HG02798 (cell line): ENCODE measurements at regions not wholly inside any gene's neighbourhood (a gene's known extent, or its start where the extent isn't known, plus 50 kb on each side); places are given as distances from the start of the nearest gene placed in this dataset.
"Not testable (repeated sequence)": the region's sequence is repeated elsewhere in the genome, so short reads cannot be mapped to it uniquely, and the experiment has no call there.

Experiments
- ATAC-seq: cut with Tn5 transposase; IDR thresholded peaks from one replicate; pipeline ENCODE4 v1.9.1; 2021; ENCODE audit warnings: mild to moderate bottlenecking; ENCODE audit not compliant: unreplicated experiment, poor library complexity

DNA sequence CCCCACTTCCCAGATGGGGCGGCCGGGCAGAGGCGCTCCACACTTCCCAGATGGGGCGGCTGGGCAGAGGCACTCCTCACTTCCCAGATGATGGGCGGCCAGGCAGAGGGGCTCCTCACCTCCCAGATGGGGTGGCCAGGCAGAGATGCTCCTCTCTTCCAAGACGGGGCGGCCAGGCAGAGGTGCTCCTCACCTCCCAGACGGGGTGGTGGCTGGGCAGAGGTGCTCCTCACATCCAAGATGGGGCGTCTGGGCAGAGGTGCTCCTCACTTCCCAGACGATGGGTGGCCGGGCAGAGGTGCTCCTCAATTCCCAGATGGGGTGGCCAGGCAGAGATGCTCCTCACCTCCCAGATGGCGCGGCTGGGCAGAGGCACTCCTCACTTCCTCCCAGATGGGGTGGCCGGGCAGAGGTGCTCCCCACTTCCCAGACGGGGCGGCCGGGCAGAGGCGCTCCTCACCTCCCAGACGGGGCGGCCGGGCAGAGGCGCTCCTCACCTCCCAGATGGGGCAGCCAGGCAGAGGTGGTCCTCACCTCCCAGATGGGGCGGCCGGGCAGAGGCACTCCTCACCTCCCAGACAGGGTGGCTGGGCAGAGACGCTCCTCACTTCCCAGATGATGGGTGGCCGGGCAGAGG is 275.2 kb downstream of the LIPI start:
- ATAC-seq: not testable (repeated sequence)

DNA sequence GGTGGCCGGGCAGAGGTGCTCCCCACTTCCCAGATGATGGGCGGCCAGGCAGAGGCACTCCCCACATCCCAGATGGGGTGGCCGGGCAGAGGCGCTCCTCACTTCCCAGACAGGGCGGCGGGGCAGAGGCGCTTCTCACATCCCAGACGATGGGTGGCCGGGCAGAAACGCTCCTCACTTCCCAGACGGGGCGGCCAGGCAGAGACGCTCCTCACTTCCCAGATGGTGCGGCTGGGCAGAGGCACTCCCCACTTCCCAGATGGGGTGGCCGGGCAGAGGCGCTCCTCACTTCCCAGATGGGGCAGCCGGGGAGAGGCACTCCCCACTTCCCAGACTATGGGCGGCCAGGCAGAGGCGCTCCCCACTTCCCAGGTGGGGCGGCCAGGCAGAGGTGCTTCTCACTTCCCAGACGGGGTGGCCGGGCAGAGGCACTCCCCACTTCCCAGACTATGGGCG is 275.8 kb downstream of the LIPI start:
- not testable (repeated sequence) for ATAC-seq

DNA sequence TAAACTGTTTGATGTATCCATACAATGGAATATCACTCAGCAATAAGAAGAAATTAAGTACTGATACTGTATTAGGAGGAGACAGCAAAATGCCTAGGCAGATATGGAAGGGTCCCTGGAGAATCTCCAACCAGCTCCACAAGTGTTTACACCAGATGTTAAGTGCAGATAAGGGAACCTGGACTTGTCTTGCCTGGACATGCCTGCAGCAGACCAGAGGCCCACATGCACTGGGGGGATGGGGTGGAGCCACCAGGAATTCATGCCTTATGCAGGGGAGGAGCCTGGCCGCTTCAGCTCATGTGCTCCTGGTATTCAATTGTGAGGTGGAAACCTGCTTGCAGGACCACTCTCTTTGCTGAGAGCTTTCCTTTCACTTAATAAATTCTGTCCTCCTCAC is 287.6 kb downstream of the LIPI start:
- not testable (repeated sequence) for ATAC-seq

DNA sequence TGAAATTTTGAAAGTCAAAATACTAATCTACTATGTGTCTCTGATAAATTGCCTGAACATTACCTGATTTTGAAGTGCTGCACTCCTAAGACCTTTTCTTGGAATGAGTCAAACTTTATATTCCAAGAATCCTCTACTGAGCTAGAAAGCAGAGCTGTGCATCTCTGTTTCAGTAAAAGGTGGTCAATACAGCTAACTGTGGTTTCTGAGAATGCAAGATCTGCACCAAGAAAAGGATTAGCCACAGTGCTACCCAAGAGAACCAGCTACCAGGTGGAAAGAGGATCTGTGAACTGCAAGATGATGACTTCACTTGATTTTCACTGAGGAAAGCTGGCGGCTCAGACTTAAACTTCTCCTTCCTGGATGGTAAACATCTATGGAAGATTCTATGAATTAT is 289.3 kb downstream of the LIPI start:
- ATAC-seq: not testable (repeated sequence)

DNA sequence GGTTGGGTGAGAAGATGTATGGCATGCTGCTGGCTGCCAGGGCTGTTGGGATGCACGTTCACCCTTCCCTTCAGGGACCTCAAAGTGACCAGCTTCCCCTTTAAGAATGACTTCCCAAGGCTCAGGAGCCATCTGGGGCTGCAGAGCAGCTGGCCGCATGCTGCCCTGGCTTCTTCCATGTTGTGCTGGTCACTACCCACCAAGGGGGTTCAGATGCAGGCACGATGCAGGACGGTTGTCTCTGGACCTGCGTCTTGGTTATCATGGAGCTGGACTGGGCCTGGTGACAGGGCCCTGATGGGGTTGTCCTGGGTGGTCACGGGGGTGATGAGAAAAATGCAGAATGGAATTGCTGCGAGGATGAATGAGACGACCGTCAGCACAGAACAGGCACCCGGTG is 297.8 kb downstream of the POTED start:
- ATAC-seq: not testable (repeated sequence)

DNA sequence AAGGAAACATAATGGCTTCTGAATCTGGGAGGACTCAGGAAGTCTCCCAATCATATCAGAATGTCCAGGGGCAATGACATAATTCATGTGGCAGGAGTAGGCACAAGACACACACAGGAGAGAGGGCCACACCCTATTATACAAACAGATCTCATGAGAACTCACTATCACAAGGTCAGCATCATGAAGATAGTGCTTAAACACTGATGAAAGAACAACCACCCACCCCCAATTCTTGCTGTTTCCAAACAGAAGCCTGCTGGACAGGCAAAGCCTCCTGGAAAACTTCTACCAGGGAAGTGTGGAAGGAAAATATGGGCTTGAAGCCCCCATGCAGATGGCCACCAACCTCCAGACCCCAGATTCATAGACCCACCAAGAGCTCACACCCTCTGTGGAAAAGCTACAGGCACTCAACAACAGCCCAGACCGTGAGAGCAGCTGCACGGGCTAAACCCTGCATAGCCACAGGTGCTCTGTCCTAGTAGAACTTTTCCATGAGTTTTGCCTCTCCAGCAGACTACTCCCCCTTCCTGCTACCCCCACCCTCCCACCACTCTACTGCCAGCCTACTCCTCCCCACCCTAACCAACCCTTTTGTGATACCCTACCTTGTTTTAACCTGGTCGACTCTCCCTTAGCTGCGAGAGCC is 287.1 kb downstream of the POTED start:
- ATAC-seq: not testable (repeated sequence)

DNA sequence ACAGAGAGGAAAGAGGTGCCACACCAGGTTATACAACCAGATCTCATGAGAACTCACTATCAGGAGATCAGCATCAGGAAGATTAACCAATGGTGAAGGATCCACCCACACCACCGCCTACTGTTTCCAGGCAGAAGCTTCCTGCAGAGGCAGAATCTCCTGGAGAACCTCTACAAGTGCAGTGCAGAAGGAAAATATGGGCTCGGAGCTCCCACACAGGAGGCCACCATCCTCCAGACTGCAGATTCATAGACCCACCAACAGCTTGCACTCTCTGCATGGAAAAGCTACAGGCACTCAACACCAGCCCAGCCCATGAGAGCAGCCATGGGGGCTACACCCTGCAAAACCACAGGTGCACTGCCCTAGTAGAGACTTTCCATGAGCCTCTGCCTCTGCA is 284.0 kb downstream of the POTED start:
- not testable (repeated sequence) for ATAC-seq

DNA sequence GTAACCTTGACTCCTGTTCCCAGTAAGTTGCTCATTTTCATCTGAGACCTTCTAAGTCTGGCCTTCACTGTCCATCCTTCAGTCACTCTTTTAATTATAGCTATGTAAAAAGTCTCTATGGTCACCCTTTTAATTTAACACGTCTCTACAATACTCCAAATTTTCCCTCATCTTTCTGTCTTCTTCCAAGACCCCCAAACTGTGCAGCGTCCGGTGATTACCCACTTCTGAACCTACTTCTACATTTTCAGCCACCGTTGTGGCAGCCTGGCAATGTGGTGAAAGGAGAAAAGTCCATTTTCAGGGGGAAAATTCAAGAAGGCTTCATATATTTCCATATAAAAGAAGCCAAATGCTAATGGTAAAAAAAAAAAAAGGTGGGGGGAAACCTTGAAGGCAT is 283.4 kb downstream of the POTED start:
- ATAC-seq: not testable (repeated sequence)

DNA sequence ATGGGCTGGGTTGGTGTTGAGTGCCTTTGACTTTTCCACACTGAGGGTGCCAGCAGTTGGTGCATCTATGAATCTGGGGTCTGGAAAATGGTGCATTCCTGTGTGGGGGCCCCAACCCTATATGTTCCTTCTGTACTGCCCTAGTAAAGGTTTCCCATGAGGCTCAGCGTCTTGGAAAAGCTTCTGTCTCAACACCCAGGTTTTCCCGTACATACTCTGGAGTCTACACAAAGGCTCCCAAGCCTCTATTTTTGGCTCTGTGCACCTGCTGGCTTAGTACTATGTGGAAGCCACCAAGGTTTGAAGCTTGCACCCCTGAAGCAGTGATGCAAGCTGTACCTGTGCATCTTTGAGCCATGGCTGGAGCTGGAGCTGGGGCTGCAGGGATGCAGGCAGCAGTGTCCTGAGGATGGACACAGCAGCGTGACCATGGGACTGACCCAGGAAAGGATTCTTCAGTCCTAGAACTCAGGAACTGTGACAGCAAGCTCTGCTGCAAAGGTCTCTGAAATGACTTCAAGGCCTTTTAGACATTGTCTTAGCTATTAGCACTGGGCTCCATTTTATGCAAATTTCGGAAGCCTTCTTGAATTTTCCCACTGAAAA is 282.7 kb downstream of the POTED start:
- not testable (repeated sequence) for ATAC-seq

DNA sequence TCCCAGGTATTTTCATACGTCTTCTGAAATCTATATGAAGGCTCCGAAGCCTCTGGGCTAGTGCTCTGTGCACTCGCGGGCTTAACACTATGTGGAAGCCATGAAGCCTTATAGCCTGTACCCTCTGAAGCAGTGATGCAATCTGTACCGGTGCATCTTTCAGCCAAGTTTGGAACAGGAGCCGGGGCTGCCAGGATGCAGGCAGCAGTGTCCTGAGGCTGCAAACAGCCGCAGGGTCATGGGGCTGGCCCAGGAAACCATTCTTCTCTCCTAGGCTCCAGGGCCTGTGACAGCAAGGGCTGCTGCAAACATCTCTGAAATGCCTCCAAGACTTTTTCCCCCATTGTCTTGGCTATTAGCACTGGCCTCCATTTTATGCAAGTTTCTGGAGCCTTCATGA is 279.6 kb downstream of the POTED start:
- not testable (repeated sequence) for ATAC-seq

DNA sequence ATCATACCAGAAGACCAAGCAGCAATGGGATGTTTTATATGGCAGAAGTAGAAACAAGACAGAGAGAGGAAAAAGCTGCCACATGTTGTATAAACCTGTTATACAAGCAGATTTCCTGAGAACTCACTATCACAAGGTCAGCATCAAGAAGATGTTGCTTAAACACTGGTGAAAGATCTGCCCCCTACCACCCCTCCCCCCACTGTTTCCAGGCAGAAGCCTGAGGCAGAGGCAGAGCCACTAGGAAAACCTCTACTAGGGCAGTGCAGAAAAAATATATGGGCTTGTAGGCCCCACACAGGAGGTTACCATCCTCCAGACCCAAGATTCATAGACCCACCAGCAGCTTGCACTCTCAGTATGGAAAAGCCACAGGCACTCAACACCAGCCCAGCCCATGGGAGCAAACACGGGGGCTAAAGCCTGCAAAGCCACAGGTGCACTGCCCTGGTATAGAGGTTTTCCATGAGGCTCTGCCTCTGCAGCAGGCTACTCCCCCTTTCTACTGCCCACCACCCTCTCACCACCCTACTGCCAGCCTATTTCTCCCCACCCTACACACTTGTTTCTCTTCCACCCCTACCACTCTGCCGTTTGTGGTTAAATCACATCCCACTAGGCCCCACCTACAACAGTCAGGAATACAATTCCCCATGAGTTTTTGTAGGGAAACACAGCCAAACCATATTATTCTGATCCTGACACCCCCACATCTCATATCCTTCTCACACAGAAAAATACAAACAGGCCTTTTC is 274.2 kb downstream of the POTED start:
- not testable (repeated sequence) for ATAC-seq

DNA sequence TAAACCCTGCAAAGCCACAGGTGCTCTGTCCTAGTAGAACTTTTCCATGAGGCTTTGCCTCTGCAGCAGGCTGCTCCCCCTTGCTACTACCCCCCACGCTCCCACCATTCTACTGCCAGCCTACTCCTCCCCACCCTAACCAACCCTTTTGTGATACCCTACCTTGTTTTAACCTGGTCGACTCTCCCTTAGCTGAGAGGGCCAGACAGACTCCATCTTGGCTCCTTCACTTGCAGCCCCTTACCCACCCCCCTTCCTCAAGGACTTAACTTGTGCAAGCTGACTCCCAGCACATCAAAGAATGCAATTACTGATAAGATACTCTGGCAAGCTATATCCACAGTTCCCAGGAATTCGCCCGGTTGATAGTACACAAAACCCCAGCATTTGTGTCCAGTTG is 267.9 kb downstream of the POTED start:
- not testable (repeated sequence) for ATAC-seq

DNA sequence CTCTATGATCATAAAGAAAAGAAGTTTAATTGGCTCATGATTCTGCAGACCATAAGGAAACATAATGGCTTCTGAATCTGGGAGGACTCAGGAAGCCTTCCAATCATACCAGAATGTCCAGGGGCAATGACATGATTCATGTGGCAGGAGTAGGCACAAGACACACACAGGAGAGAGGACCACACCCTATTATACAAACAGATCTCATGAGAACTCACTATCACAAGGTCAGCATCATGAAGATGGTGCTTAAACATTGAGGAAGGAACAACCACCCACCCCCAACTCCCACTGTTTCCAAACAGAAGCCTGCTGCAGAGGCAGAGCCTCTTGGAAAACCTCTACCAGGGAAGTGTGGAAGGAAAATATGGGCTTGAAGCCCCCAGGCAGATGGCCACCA is 267.4 kb downstream of the POTED start:
- ATAC-seq: not testable (repeated sequence)

DNA sequence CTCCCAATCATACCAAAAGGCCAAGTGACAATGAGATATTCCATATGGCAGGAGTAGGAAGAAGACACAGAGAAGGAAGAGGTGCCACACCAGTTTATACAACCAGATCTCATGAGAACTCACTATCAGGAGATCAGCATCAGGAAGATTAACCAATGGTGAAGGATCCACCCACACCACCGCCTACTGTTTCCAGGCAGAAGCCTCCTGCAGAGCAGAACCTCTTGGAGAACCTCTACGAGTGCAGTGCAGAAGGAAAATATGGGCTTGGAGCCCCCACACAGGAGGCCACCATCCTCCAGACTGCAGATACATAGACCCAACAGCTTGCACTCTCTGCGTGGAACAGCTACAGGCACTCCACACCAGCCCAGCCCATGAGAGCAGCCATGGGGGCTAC is 264.4 kb downstream of the POTED start:
- ATAC-seq: not testable (repeated sequence)

DNA sequence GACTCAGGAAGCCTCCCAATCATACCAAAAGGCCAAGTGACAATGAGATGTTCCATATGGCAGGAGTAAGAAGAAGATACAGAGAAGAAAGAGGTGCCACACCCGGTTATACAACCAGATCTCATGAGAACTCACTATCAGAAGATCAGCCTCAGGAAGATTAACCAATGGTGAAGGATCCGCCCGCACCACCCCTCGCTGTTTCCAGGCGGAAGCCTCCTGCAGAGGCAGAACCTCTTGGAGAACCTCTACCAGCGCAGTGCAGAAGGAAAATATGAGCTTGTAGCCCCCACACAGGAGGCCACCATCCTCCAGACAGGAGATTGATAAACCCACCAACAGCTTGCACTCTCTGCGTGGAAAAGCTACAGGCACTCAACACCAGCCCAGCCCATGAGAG is 245.1 kb downstream of the POTED start:
- ATAC-seq: no peak

DNA sequence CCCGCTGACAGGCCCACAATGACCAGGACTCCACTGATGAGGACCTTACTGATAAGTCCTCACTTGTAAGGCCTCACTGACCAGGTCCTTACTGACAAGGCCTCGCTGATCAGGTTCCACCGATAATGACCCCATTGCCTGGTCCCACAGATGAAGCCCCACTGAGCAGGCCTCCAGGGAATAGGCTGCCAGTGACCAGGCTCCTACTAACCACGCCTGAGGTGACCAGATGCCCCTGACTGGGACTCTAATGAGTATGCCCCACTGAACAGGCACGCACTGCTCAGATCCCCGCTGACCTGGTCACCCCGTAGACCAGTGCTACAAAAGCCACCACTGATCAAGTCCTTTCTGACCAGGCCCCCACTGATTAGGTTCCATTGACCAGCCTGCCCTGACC is 241.2 kb downstream of the POTED start:
- not testable (repeated sequence) for ATAC-seq

DNA sequence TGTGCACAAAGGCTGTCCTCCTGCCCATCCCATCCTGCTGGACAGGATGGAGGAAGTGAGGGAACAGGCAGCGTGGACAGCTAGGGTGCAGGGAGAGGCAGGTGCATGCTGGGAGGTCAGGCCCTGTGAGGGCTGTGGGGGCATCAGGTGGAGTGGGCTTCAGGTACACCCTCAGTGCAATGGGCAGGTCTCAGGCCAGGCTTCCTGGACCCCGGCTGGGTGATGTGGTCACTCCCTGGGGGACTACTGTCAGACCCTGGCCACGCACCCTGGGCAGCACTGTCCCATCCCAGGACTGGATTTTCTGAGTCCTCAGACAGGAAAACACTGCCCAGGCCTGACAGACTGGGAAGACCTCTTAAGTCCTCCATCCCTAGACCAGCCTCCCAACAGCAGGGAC is 239.9 kb downstream of the POTED start:
- not testable (repeated sequence) for ATAC-seq

DNA sequence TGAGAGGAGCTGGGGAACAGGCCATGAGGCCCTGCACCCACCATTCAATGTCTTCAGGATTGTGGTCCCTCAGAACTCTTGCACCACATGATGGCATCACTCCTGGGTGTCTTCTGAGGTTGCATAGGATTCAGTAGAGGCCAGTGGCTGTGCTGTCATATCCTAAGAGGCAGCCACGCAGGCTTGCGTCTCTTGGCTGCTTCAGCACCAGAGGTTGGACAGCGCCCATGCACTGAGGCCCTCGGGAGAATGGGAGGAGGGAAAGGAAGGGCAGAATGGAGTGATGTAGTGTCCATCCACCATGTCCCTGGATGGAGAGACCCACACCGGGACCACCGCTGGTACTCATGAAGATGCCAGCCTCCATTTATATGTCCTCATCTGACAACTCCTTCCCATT is 237.1 kb downstream of the POTED start:
- not testable (repeated sequence) for ATAC-seq

DNA sequence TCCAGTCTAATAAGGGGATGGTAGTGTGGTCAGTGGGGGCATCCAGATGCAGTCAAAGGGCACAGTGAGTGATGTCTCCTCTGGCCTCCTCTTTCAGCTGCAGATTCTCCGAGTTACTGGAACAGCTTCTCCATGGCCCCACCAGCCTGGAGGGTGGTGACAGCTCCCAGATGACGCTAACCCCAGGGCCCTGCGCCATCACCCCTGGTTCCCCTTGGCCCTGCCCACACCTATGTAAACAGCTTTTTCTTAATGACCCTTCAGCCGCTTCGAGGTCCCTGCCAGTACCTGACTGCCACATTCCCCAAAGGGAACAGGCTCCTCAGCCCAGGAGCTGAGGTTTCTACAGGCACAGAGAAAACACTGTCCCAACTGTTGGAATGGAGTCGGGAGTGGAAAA is 235.0 kb downstream of the POTED start:
- ATAC-seq: not testable (repeated sequence)

DNA sequence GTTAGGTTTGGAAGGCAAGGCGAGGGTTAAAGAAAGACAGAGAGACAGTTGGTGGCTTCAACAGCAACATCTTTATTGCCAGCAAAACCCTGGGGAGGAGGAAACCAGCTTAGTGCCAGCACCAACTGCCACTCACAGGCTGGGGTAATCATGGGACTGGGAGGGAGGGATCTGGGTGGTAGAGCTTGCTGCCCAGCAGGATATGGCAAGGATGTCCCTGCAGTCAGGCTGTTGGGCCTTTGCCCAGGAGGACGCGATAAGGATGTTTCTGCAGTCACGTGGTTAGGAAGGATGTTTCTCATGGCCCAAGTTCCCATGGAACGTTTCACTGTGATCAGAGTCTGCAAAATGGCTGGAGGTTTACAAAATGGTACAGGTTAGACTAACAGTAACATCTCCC is 233.5 kb downstream of the POTED start:
- ATAC-seq: not testable (repeated sequence)

DNA sequence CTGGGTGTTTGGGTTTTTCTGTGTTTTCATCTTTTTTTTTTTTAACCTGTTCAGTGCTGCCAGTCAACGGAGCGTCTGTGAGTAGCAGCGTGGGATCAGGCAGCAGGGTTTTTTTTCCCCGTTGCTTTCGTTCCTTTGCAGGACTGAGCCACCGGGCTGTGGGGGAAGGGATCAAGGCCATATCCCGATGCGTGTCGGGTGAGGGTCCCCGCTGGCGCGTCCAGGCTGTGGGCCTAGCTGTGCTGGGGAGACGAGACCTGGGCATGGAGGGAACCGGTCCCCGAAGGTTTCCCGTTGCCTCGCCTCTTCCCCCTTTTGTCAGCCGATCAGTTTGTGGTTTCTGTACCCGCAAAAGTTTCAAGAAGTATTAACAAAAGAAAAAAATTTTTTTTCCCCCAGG is 218.1 kb downstream of the POTED start:
- ATAC-seq: not testable (repeated sequence)
